ENCODE measurements at regions not wholly inside any gene's neighbourhood (a gene's known extent, or its start where the extent isn't known, plus 50 kb on each side); places are given as distances from the start of the nearest gene placed in this dataset.
"Not testable (repeated sequence)": the region's sequence is repeated elsewhere in the genome, so short reads cannot be mapped to it uniquely, and the experiment has no call there.

- no peak for TF ChIP-seq CTCF (conservative IDR thresholded peaks at IDR 0.05; ENCODE audit: low read depth, low read length)
- no peak for DNase-seq (ENCODE audit: low read depth)
- H3K4me3 ChIP-seq (ENCODE audit: low read depth, low read length), result no peak overlapping the region
These were observed 304.6 kb downstream of the MTX2 start for GRCh38 chr2:176573612-176574483.

GRCh38 chr2:176574484-176575236, 305.4 kb downstream of the MTX2 start:
- no peak overlapping the region for H3K4me3 ChIP-seq (ENCODE audit: low read depth, low read length)
- DNase-seq (ENCODE audit: low read depth), result no peak
- no peak for TF ChIP-seq CTCF (conservative IDR thresholded peaks at IDR 0.05; ENCODE audit: low read depth, low read length)

GRCh38 chr2:176575237-176575744, 306.0 kb downstream of the MTX2 start:
- no peak for TF ChIP-seq CTCF (conservative IDR thresholded peaks at IDR 0.05; ENCODE audit: low read depth, low read length)
- H3K4me3 ChIP-seq (ENCODE audit: low read depth, low read length), result no peak overlapping the region
- no peak for DNase-seq (ENCODE audit: low read depth)

- no peak for DNase-seq (ENCODE audit: low read depth)
These were observed 307.8 kb downstream of the MTX2 start for GRCh38 chr2:176577054-176577453.

GRCh38 chr2:176578292-176578691, 309.1 kb downstream of the MTX2 start:
- not testable (repeated sequence) for DNase-seq (ENCODE audit: low read depth); H3K4me3 ChIP-seq (ENCODE audit: low read depth, low read length)

More at GRCh38 chr2:176577054-176577453, 307.8 kb downstream of the MTX2 start:
- no peak for TF ChIP-seq CTCF (conservative IDR thresholded peaks at IDR 0.05; ENCODE audit: low read depth, low read length)
- no peak overlapping the region for H3K4me3 ChIP-seq (ENCODE audit: low read depth, low read length)

- DNase-seq (ENCODE audit: low read depth), result no peak
- no peak overlapping the region for H3K4me3 ChIP-seq (ENCODE audit: low read depth, low read length)
- no peak for TF ChIP-seq CTCF (conservative IDR thresholded peaks at IDR 0.05; ENCODE audit: low read depth, low read length)
These were observed 310.4 kb downstream of the MTX2 start for GRCh38 chr2:176579608-176580007.

GRCh38 chr2:176581557-176582165, 312.4 kb downstream of the MTX2 start:
- DNase-seq (ENCODE audit: low read depth), result no peak
- TF ChIP-seq CTCF (conservative IDR thresholded peaks at IDR 0.05; ENCODE audit: low read depth, low read length), result no peak
- H3K4me3 ChIP-seq (ENCODE audit: low read depth, low read length), result no peak overlapping the region

All from epithelial cell of proximal tubule (primary cell).